IMR-90 (cell line): ENCODE measurements at regions not wholly inside any gene's neighbourhood (a gene's known extent, or its start where the extent isn't known, plus 50 kb on each side); places are given as distances from the start of the nearest gene placed in this dataset. TPM values are rescaled to one million over a fixed set of nuclear protein-coding genes. Genes with fewer than 3 reads are reported as not detected.

ENCODE experiments used
- microRNA-seq, 2 experiments: library from miRNA; stranded (forward) in 1 of 2; unstranded in 1 of 2; fragments of 10-50 nt in 1 of 2; fragments of <30 nt in 1 of 2; gene quantifications in 1 of 2; microRNA quantifications in 1 of 2; one replicate each; pipeline versions ENCODE3 to v1.1.0; 2013 to 2020; ENCODE audit not compliant: insufficient read depth in 1 of 2, insufficient read length in 1 of 2, unreplicated experiment in 1 of 2
- small RNA-seq, 5 experiments: library from RNA; depleted of rRNA; stranded (forward); fragments of <200 nt; gene quantifications; one replicate each; pipeline ENCODE3, GENCODE V24; 2012

Small RNA genes lying in the stretch of these regions (microRNA-seq; reads per million reads assigned to microRNA genes)
- not detected for gene AC244023.1 (ENCODE audit: insufficient read depth, insufficient read length)

Small RNA genes lying in the stretch of these regions (small RNA-seq; reads per million reads assigned to genes)
- 0 reads per million in 5 experiments for gene AC244023.1
